DOHH2 (cell line): ENCODE measurements at regions not wholly inside any gene's neighbourhood (a gene's known extent, or its start where the extent isn't known, plus 50 kb on each side); places are given as distances from the start of the nearest gene placed in this dataset.
"Not testable (repeated sequence)": the region's sequence is repeated elsewhere in the genome, so short reads cannot be mapped to it uniquely, and the experiment has no call there.

Source experiments
- CTCF ChIP-seq: fragments of 200-600 bp; sonication (generic); IDR thresholded peaks from one replicate; pipeline ENCODE4 v1.5.1; 2014; ENCODE audit warnings: antibody characterized with exemption, mild to moderate bottlenecking, low read depth, low read length; ENCODE audit not compliant: poor library complexity, severe bottlenecking
- EZH2phosphoT487 ChIP-seq: fragments of 200-600 bp; sonication (generic); IDR thresholded peaks from 2 replicates; pipeline ENCODE4 v1.6.1; 2017; ENCODE audit warnings: borderline replicate concordance, mild to moderate bottlenecking, antibody characterized with exemption, low read length, moderate library complexity, mixed read lengths

- TF ChIP-seq CTCF, EZH2phosphoT487: not testable (repeated sequence)
These were observed 96.2 kb upstream of the CLNK start for GRCh38 chr4:10780803-10781202.
